ENCODE measurements at regions not wholly inside any gene's neighbourhood (a gene's known extent, or its start where the extent isn't known, plus 50 kb on each side); places are given as distances from the start of the nearest gene placed in this dataset.

DNA sequence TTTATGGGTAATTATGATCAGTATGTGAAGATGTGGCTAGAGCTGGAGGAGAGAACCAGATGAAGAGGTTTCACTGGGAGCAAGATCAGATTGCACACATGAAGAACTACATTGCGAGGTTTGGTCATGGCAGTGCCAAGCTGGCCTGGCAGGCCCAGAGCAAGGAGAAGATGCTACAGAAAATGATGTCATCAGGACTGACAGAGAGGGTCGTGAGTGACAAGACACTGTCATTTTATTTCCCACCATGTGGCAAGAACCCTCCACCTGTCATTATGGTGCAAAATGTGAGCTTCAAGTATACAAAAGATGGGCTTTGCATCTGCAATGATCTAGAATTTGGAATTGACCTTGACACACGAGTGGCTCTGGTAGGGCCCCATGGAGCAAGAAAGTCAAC, 168.3 kb downstream of the C3orf38 start:
- DNase-seq, result no peak
- Histone ChIP-seq H3K9me3 (no peaks in the 10 kb centered on the region), H3K4me3 (no peak overlapping the region), H3K36me3 (replicated peaks in 1 of 2; ENCODE audit: insufficient read depth in 1 of 2, low read depth in 2 of 2) (no peaks in the 10 kb centered on the region), H3K27me3 (no peaks in the 10 kb centered on the region), H3K4me1 (no peaks in the 10 kb centered on the region), H3K27ac (no peak overlapping the region)
- intact Hi-C loops (cut with DNase I), result no loop called here
- WGBS, 2 donors, result 55 to 70% methylated on average over 3 of the region's 3 CpGs
- TF ChIP-seq, protein P1, sequence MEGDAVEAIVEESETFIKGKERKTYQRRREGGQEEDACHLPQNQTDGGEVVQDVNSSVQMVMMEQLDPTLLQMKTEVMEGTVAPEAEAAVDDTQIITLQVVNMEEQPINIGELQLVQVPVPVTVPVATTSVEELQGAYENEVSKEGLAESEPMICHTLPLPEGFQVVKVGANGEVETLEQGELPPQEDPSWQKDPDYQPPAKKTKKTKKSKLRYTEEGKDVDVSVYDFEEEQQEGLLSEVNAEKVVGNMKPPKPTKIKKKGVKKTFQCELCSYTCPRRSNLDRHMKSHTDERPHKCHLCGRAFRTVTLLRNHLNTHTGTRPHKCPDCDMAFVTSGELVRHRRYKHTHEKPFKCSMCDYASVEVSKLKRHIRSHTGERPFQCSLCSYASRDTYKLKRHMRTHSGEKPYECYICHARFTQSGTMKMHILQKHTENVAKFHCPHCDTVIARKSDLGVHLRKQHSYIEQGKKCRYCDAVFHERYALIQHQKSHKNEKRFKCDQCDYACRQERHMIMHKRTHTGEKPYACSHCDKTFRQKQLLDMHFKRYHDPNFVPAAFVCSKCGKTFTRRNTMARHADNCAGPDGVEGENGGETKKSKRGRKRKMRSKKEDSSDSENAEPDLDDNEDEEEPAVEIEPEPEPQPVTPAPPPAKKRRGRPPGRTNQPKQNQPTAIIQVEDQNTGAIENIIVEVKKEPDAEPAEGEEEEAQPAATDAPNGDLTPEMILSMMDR (IDR thresholded peaks at IDR 0.05), result no peak
- TF ChIP-seq POLR2A (IDR thresholded peaks at IDR 0.05), result no peak
- no peak for ATAC-seq

DNA sequence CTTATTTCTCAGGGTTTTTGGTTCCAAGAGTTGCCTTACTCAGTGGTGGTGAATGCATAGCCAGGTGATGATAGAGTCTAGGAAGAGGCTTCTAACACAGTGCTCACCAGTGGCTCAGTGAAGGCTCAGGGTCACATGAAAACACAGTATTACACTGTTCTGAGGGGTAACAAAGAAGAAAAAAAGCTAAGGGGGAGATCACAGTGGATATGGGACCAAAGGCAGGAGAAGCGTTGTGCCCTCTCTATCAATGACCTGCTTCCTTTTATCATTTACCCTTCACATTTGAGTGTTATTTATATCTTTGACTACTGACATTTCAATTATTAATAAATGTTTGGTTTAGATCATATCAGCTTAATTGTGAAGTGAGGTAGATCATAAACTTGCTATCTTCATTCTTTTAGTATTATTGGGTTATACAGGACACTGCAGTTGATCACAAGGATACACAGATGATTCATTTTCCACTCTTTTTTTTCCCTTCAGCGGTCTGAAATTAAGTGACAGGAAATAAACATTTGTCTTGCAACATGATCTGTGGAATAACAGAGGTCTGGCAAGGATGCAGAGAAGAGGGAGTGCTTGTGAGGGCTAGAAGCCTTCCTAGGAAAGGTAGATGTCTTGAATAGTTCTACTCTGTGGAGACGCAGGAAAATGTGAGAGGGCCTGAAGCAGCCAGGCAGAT, 171.7 kb downstream of the C3orf38 start:
- no peaks in the 10 kb centered on the region for H3K27me3 ChIP-seq
- H3K36me3 ChIP-seq (replicated peaks in 1 of 2; ENCODE audit: insufficient read depth in 1 of 2, low read depth in 2 of 2), result no peaks in the 10 kb centered on the region

DNA sequence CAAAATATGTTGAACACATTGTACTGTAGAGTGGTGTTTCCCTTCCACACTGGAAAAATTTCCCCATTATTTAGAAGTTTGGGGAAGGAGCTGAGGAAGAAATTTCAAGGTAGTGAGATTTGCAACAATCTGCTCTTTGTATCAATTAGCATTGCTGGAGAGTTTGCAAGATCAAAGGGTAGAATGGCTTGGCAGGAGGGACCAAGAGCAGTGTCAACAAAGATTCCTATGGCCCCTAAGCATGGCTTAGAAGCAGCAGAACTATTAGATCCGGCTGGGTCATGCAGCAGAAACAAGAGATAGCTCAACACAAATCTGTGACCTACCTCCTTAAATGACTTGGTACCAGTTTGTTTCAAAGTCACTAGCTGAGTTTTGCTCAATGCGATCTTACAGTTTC, 175.0 kb downstream of the C3orf38 start:
- DNase-seq, result no peak
- 55 to 57% methylated on average over 2 of the region's 2 CpGs for WGBS, 2 donors
- Histone ChIP-seq H3K4me3 (no peak overlapping the region), H3K36me3 (replicated peaks in 1 of 2; ENCODE audit: insufficient read depth in 1 of 2, low read depth in 2 of 2) (no peaks in the 10 kb centered on the region), H3K27ac (no peak overlapping the region), H3K27me3 (no peaks in the 10 kb centered on the region), H3K9me3 (no peaks in the 10 kb centered on the region), H3K4me1 (no peaks in the 10 kb centered on the region)
- no peak for TF ChIP-seq POLR2A (IDR thresholded peaks at IDR 0.05)
- TF ChIP-seq, protein P1 (IDR thresholded peaks at IDR 0.05), result no peak
- intact Hi-C loops (cut with DNase I), result no loop called here
- ATAC-seq, result no peak

More for the DNA sequence above, 171.7 kb downstream of the C3orf38 start:
- H3K4me3 ChIP-seq, result no peak overlapping the region
- DNase-seq (no peak), ATAC-seq (no peak)
- no peak overlapping the region for H3K27ac ChIP-seq
- intact Hi-C loops (cut with DNase I), result no loop called here
- H3K4me1 ChIP-seq, result no peaks in the 10 kb centered on the region
- H3K9me3 ChIP-seq, result no peaks in the 10 kb centered on the region
- WGBS, 2 donors, result 34 to 36% methylated on average over 3 of the region's 3 CpGs
- TF ChIP-seq, protein P1 (IDR thresholded peaks at IDR 0.05), result no peak
- TF ChIP-seq POLR2A (IDR thresholded peaks at IDR 0.05), result no peak

DNA sequence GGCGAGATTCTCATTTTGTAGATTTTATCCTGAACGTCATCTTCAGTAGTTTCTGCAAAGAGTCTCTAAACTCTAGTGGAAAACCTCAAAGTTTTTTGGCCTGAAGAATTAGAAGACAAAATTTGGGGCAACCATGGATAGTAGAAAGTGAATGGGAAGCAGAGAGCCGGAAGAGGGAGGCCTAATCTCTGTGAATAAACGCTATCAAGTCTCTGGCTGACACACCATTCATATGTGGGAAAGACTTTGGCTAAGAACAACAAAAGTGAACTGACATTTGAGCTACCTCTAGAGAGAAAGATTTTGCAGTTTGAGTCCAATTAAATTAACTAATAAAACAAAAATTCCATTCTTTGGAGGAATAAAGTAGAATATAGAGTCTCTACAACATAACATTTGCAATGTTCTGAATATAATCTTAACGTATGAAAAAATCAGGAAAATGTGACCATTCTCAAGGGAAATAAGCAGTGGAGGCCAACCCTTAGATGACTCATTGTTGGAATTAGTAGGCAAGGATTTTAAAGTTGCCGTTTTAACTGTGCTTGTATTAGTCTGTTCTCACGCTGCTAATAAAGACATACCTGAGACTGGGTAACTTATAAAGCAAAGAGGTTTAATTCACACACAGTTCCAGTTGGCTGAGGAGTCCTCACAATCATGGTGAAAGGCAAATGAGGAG, 184.6 kb downstream of the C3orf38 start:
- no peaks in the 10 kb centered on the region for H3K9me3 ChIP-seq
- 76 to 78% methylated on average over 7 of the region's 7 CpGs for WGBS, 2 donors
- H3K36me3 ChIP-seq (replicated peaks in 1 of 2; ENCODE audit: insufficient read depth in 1 of 2, low read depth in 2 of 2), result no peaks in the 10 kb centered on the region
- DNase-seq (no peak), ATAC-seq (no peak)
- H3K4me3 ChIP-seq, result no peak overlapping the region
- TF ChIP-seq, protein P1 (IDR thresholded peaks at IDR 0.05), result no peak
- no peak for TF ChIP-seq POLR2A (IDR thresholded peaks at IDR 0.05)
- no peaks in the 10 kb centered on the region for H3K4me1 ChIP-seq
- no peaks in the 10 kb centered on the region for H3K27me3 ChIP-seq
- intact Hi-C loops (cut with DNase I), result no loop called here
- H3K27ac ChIP-seq, result no peak overlapping the region

DNA sequence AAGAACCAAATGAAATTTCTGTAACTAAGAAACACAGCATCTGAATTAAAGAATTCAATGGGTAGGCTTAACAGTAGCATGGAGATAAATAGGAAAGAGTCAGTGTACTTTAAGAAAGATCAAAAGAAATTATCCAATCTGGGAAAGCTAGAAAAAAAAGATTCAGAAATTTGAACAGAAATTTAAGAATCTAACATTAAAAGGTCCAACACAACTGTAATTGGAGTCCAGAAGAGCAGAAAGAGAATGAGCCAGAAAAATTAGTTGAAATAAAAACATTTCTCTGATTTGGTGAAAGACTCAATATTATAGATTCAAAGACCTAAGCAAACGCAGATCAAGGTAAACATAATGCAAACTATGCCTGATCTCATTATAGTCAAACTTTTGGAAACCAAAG, 187.1 kb downstream of the C3orf38 start:
- 45 to 65% methylated on average over 1 of the region's 1 CpG for WGBS, 2 donors
- no peak for ATAC-seq
- H3K27ac ChIP-seq, result no peak overlapping the region

More for the DNA sequence above, 187.1 kb downstream of the C3orf38 start:
- TF ChIP-seq, protein P1 (IDR thresholded peaks at IDR 0.05), result no peak
- TF ChIP-seq POLR2A (IDR thresholded peaks at IDR 0.05), result no peak
- intact Hi-C loops (cut with DNase I), result no loop called here
- H3K9me3 ChIP-seq, result no peaks in the 10 kb centered on the region
- no peaks in the 10 kb centered on the region for H3K36me3 ChIP-seq (replicated peaks in 1 of 2; ENCODE audit: insufficient read depth in 1 of 2, low read depth in 2 of 2)
- H3K4me3 ChIP-seq, result no peak overlapping the region
- H3K4me1 ChIP-seq, result no peaks in the 10 kb centered on the region
- DNase-seq, result no peak
- H3K27me3 ChIP-seq, result no peaks in the 10 kb centered on the region
